Testis (tissue), 2 donors: ENCODE measurements at regions not wholly inside any gene's neighbourhood (a gene's known extent, or its start where the extent isn't known, plus 50 kb on each side); places are given as distances from the start of the nearest gene placed in this dataset.
A peak's percentile ranks its signal among the peaks of the same experiment; 100 is the strongest.

ENCODE experiments used
- DNase-seq: peaks from one replicate; pipeline ENCODE4 v3.0.0-alpha.2; 2019
- H3K27ac ChIP-seq, 2 donors: fragments of 200-600 bp; sonication (generic); one replicate each; pipeline ENCODE4 v1.5.1; 2019
- H3K27me3 ChIP-seq: fragments of 200-600 bp; sonication (generic); one replicate; pipeline ENCODE4 v1.5.1; 2019
- H3K36me3 ChIP-seq: fragments of 200-600 bp; sonication (generic); one replicate; pipeline ENCODE4 v1.5.1; 2017; ENCODE audit warnings: low read depth; ENCODE audit errors: missing control alignments
- H3K4me1 ChIP-seq: fragments of 200-600 bp; sonication (generic); one replicate; pipeline ENCODE4 v1.5.1; 2019
- H3K4me3 ChIP-seq, 2 donors: fragments of 200-600 bp; sonication (generic); one replicate each; pipeline ENCODE4 v1.5.1; 2017 to 2019
- H3K9me3 ChIP-seq: fragments of 200-600 bp; sonication (generic); one replicate; pipeline ENCODE4 v1.5.1; 2017
- POLR2A ChIP-seq: fragments of 450-650 bp; IDR thresholded peaks from one replicate; pipeline ENCODE4 v1.6.1; 2017; ENCODE audit warnings: antibody characterized with exemption, mild to moderate bottlenecking, moderate library complexity
- WGBS, 2 donors: methylation state at CpG; one replicate each; pipeline ENCODE4 v1.1.5; 2018; 5-methylcytosine and 5-hydroxymethylcytosine counted together
- intact Hi-C: fragments of 100-400 bp; cut with DNase I; formaldehyde crosslinking; loops from one replicate; pipeline ENCODE4 v1.15.1; 2023; ENCODE audit warnings: low total_unique reads
- TF ChIP-seq, protein P1 (sequence below), 3 experiments: fragments of 450-650 bp in 2 of 3; fragments of 200-600 bp in 1 of 3; sonication (generic) in 1 of 3; IDR thresholded peaks; one replicate each; pipeline ENCODE4 v1.5.1; 2016 to 2019; ENCODE audit warnings: antibody characterized with exemption in 3 of 3, mild to moderate bottlenecking in 2 of 3, moderate library complexity in 1 of 3

DNA sequence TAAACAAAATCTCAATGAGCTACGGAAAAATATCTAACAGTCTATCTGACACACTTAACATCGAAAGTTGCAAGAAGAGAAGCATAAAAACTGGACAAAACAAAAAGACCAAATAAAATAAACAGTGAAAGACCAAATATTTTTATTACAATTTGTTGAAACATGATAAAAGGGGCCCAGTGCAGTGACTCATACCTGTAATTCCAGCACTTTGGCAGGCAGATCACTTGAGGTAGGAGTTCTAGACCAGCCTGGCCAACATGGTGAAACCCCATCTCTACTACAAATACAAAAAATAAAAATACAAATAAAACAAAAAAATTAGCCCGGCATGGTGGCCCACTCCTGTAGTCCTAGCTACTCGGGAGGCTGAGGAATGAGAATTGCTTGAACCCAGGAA is 914.0 kb upstream of the ALCAM start:
- WGBS, 2 donors, result 76 to 84% methylated on average over 4 of the region's 4 CpGs
- no peaks in the 10 kb centered on the region for H3K9me3 ChIP-seq
- no peaks in the 10 kb centered on the region for H3K4me1 ChIP-seq
- intact Hi-C loops, result no loop called here
- no peak overlapping the region for H3K4me3 ChIP-seq
- H3K27ac ChIP-seq, result no peak overlapping the region
- H3K36me3 ChIP-seq, result no peaks in the 10 kb centered on the region
- no peak for TF ChIP-seq POLR2A
- TF ChIP-seq, protein P1, sequence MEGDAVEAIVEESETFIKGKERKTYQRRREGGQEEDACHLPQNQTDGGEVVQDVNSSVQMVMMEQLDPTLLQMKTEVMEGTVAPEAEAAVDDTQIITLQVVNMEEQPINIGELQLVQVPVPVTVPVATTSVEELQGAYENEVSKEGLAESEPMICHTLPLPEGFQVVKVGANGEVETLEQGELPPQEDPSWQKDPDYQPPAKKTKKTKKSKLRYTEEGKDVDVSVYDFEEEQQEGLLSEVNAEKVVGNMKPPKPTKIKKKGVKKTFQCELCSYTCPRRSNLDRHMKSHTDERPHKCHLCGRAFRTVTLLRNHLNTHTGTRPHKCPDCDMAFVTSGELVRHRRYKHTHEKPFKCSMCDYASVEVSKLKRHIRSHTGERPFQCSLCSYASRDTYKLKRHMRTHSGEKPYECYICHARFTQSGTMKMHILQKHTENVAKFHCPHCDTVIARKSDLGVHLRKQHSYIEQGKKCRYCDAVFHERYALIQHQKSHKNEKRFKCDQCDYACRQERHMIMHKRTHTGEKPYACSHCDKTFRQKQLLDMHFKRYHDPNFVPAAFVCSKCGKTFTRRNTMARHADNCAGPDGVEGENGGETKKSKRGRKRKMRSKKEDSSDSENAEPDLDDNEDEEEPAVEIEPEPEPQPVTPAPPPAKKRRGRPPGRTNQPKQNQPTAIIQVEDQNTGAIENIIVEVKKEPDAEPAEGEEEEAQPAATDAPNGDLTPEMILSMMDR (IDR thresholded peaks at IDR 0.05), result no peak
- no peaks in the 10 kb centered on the region for H3K27me3 ChIP-seq
- no peak for DNase-seq

DNA sequence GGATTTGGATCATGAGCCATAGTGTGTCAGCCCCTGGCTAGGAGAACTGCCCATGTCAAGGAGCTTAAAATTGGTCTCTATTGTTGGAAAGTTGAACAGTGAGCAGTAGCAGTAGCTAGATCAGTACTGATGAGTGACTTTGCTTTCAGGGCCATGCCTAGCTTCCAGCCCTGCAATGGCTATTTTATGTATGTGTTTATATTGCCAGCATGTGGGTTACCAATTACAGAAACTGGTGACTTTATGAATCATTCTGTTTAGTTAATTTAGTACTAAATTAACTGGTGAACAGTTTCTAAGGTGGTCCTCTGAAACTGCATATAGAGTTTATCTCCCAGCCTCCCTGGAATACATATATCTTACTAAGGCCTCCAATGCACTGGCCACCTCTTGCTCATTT is 908.1 kb upstream of the ALCAM start:
- H3K27me3 ChIP-seq, result no peaks in the 10 kb centered on the region
- intact Hi-C loops, result no loop called here
- no peak overlapping the region for H3K4me3 ChIP-seq

GRCh38 chr3:104460477-104461406 is 906.0 kb upstream of the ALCAM start:
- TF ChIP-seq POLR2A, result no peak
- TF ChIP-seq, protein P1 (IDR thresholded peaks at IDR 0.05), result peak; percentile 13 to 33 (median 33)

More for the DNA sequence above, 908.1 kb upstream of the ALCAM start:
- H3K9me3 ChIP-seq, result no peaks in the 10 kb centered on the region
- DNase-seq, result no peak
- H3K36me3 ChIP-seq, result no peaks in the 10 kb centered on the region
- no peaks in the 10 kb centered on the region for H3K4me1 ChIP-seq
- H3K27ac ChIP-seq, result no peak overlapping the region
- TF ChIP-seq, protein P1 (IDR thresholded peaks at IDR 0.05), result no peak
- no peak for TF ChIP-seq POLR2A

GRCh38 chr3:104461431-104461830 is 905.3 kb upstream of the ALCAM start:
- whole genome bisulfite sequencing, 2 donors, result 79 to 83% methylated on average over 1 of the region's 1 CpG
- intact Hi-C loops, result no loop called here
- no peak for DNase-seq

More at GRCh38 chr3:104460477-104461406, 906.0 kb upstream of the ALCAM start:
- WGBS, 2 donors, result 30 to 61% methylated on average over 1 of the region's 1 CpG
- Histone ChIP-seq H3K27ac (no peak overlapping the region), H3K27me3 (no peaks in the 10 kb centered on the region), H3K4me3 (no peak overlapping the region), H3K4me1 (no peaks in the 10 kb centered on the region), H3K36me3 (no peaks in the 10 kb centered on the region), H3K9me3 (no peaks in the 10 kb centered on the region)
- peak; percentile 23 for DNase-seq
- intact Hi-C loops, result no loop called here

More at GRCh38 chr3:104461431-104461830, 905.3 kb upstream of the ALCAM start:
- H3K36me3 ChIP-seq, result no peaks in the 10 kb centered on the region
- H3K9me3 ChIP-seq, result no peaks in the 10 kb centered on the region
- H3K27ac ChIP-seq, result no peak overlapping the region
- no peaks in the 10 kb centered on the region for H3K27me3 ChIP-seq
- H3K4me1 ChIP-seq, result no peaks in the 10 kb centered on the region
- TF ChIP-seq POLR2A, result no peak
- TF ChIP-seq, protein P1 (IDR thresholded peaks at IDR 0.05), result no peak
- no peak overlapping the region for H3K4me3 ChIP-seq
